Lung microvascular endothelial cell (primary cell): ENCODE measurements at regions not wholly inside any gene's neighbourhood (a gene's known extent, or its start where the extent isn't known, plus 50 kb on each side); places are given as distances from the start of the nearest gene placed in this dataset.
"Not testable (repeated sequence)": the region's sequence is repeated elsewhere in the genome, so short reads cannot be mapped to it uniquely, and the experiment has no call there.

Experiments
- DNase-seq, 2 donors: peaks; one replicate each; pipeline versions ENCODE4 v3.0.0 to v3.0.0-alpha.2; 2010; ENCODE audit warnings: low read depth in 2 of 2

GRCh38 chr18:60319129-60319528 is 53.4 kb downstream of the MC4R start:
- DNase-seq = no peak

- no peak for DNase-seq
Measured at GRCh38 chr18:60311676-60312360, 60.8 kb downstream of the MC4R start.

GRCh38 chr18:60295674-60296073 is 76.9 kb downstream of the MC4R start:
- DNase-seq = no peak

GRCh38 chr18:60292186-60292585 is 80.4 kb downstream of the MC4R start:
- DNase-seq = no peak

GRCh38 chr18:60279391-60279790 is 93.2 kb downstream of the MC4R start:
- DNase-seq = no peak

GRCh38 chr18:60277855-60278480 is 94.6 kb downstream of the MC4R start:
- DNase-seq = peak in 1 of 2 donors; percentile 5

- DNase-seq = no peak
Measured at GRCh38 chr18:60267391-60268058, 105.0 kb downstream of the MC4R start.

- no peak for DNase-seq
Measured at GRCh38 chr18:60266558-60266957, 106.0 kb downstream of the MC4R start.

- DNase-seq = peak; percentile 0 to 10
Measured at GRCh38 chr18:60259052-60259681, 113.4 kb downstream of the MC4R start.

- no peak for DNase-seq
Measured at GRCh38 chr18:60249388-60249787, 123.2 kb downstream of the MC4R start.

- no peak for DNase-seq
Measured at GRCh38 chr18:60248336-60249330, 123.9 kb downstream of the MC4R start.

- no peak for DNase-seq
Measured at GRCh38 chr18:60247103-60247502, 125.5 kb downstream of the MC4R start.

- no peak for DNase-seq
Measured at GRCh38 chr18:60246606-60247005, 126.0 kb downstream of the MC4R start.

GRCh38 chr18:60245096-60245495 is 127.5 kb downstream of the MC4R start:
- DNase-seq = no peak

- not testable (repeated sequence) for DNase-seq
Measured at GRCh38 chr18:60239024-60239710, 133.4 kb downstream of the MC4R start.

- DNase-seq = no peak
Measured at GRCh38 chr18:60235164-60235563, 137.4 kb downstream of the MC4R start.

GRCh38 chr18:60232541-60232940 is 140.0 kb downstream of the MC4R start:
- DNase-seq = no peak

GRCh38 chr18:60228609-60229595 is 143.7 kb downstream of the MC4R start:
- DNase-seq = no peak

GRCh38 chr18:60215432-60215831 is 157.1 kb downstream of the MC4R start:
- DNase-seq = no peak
